Head of caudate nucleus (tissue), 42 donors: ENCODE measurements at regions not wholly inside any gene's neighbourhood (a gene's known extent, or its start where the extent isn't known, plus 50 kb on each side); places are given as distances from the start of the nearest gene placed in this dataset.
A peak's percentile ranks its signal among the peaks of the same experiment; 100 is the strongest.

Experiments
- DNase-seq, 42 donors: peaks; one replicate each; pipeline versions ENCODE4 v3.0.0 to v3.0.0-alpha.2; 2020 to 2021; ENCODE audit warnings: mixed read lengths in 7 of 42
- intact Hi-C: fragments of 100-400 bp; cut with DNase I; formaldehyde crosslinking; loops from one replicate; pipeline ENCODE4 v1.15.0; 2022

- DNase-seq = no peak
- intact Hi-C loops = no loop called here
Measured at GRCh38 chr10:128978211-128978610, 488.8 kb upstream of the MGMT start.

GRCh38 chr10:128979405-128979804 lies 487.6 kb upstream of the MGMT start:
- DNase-seq = no peak
- intact Hi-C loops = no loop called here

- DNase-seq = no peak
- intact Hi-C loops = no loop called here
Measured at GRCh38 chr10:128981251-128981650, 485.8 kb upstream of the MGMT start.

GRCh38 chr10:128981881-128982615 lies 485.0 kb upstream of the MGMT start:
- intact Hi-C loops = no loop called here
- no peak for DNase-seq

- intact Hi-C loops = no loop called here
- no peak for DNase-seq
Measured at GRCh38 chr10:128982616-128982915, 484.5 kb upstream of the MGMT start.

- intact Hi-C loops = no loop called here
- no peak for DNase-seq
Measured at GRCh38 chr10:128985036-128985435, 482.0 kb upstream of the MGMT start.

- intact Hi-C loops = no loop called here
- peak in 2 of 42 donors; percentile 11 to 41 for DNase-seq
Measured at GRCh38 chr10:128990986-128991385, 476.1 kb upstream of the MGMT start.

- peak in 1 of 42 donors; percentile 39 for DNase-seq
- intact Hi-C loops = no loop called here
Measured at GRCh38 chr10:128992770-128993169, 474.3 kb upstream of the MGMT start.

GRCh38 chr10:128993443-128993842 lies 473.6 kb upstream of the MGMT start:
- no peak for DNase-seq
- intact Hi-C loops = no loop called here

GRCh38 chr10:128993911-128994538 lies 473.0 kb upstream of the MGMT start:
- intact Hi-C loops = no loop called here
- DNase-seq = peak in 1 of 42 donors; percentile 24

- DNase-seq = no peak
Measured at GRCh38 chr10:128994598-128995143, 472.4 kb upstream of the MGMT start.

GRCh38 chr10:128995676-128996075 lies 471.4 kb upstream of the MGMT start:
- intact Hi-C loops = no loop called here
- DNase-seq = no peak

More at GRCh38 chr10:128994598-128995143, 472.4 kb upstream of the MGMT start:
- intact Hi-C loops = no loop called here

- intact Hi-C loops = no loop called here
- DNase-seq = peak in 1 of 42 donors; percentile 22
Measured at GRCh38 chr10:128996092-128996491, 470.9 kb upstream of the MGMT start.

- intact Hi-C loops = no loop called here
- no peak for DNase-seq
Measured at GRCh38 chr10:128998101-128998805, 468.8 kb upstream of the MGMT start.

GRCh38 chr10:129004398-129004797 lies 462.6 kb upstream of the MGMT start:
- DNase-seq = no peak
- intact Hi-C loops = no loop called here

GRCh38 chr10:129005080-129005479 lies 462.0 kb upstream of the MGMT start:
- intact Hi-C loops = no loop called here
- DNase-seq = no peak

- intact Hi-C loops = no loop called here
- no peak for DNase-seq
Measured at GRCh38 chr10:129005804-129006203, 461.2 kb upstream of the MGMT start.

- no peak for DNase-seq
- intact Hi-C loops = no loop called here
Measured at GRCh38 chr10:129018511-129018910, 448.5 kb upstream of the MGMT start.

- intact Hi-C loops = no loop called here
Measured at GRCh38 chr10:129020651-129021330, 446.2 kb upstream of the MGMT start.

More at GRCh38 chr10:129020651-129021330, 446.2 kb upstream of the MGMT start:
- DNase-seq = no peak
